Upper lobe of left lung (tissue), 6 donors: ENCODE measurements at regions not wholly inside any gene's neighbourhood (a gene's known extent, or its start where the extent isn't known, plus 50 kb on each side); places are given as distances from the start of the nearest gene placed in this dataset.
A peak's percentile ranks its signal among the peaks of the same experiment; 100 is the strongest.

Experiments used
- ATAC-seq, 2 donors: fragments of 200-7000 bp; cut with Tn5 transposase; one replicate each; pipeline ENCODE4 v1.9.1; 2022; ENCODE audit warnings: mild to moderate bottlenecking in 2 of 2, moderate library complexity in 2 of 2; ENCODE audit not compliant: low FRiP score in 2 of 2
- DNase-seq, 2 donors: peaks; one replicate each; pipeline ENCODE4 v3.0.0-alpha.2; 2019 to 2020
- H3K27ac ChIP-seq, 4 donors: fragments of 200-600 bp; sonication (generic); one replicate each; pipeline ENCODE4 v1.5.1; 2016 to 2019
- H3K27me3 ChIP-seq, 4 donors: fragments of 200-600 bp; sonication (generic); one replicate each; pipeline ENCODE4 v1.5.1; 2017 to 2019
- H3K36me3 ChIP-seq, 4 donors: fragments of 200-600 bp; sonication (generic); one replicate each; pipeline ENCODE4 v1.5.1; 2016 to 2019
- H3K4me1 ChIP-seq, 4 donors: fragments of 200-600 bp; sonication (generic); one replicate each; pipeline ENCODE4 v1.5.1; 2018 to 2019
- H3K4me3 ChIP-seq, 4 donors: fragments of 200-600 bp; sonication (generic); one replicate each; pipeline ENCODE4 v1.5.1; 2017 to 2019; ENCODE audit warnings: mild to moderate bottlenecking in 2 of 4, moderate library complexity in 1 of 4
- H3K9me3 ChIP-seq, 4 donors: fragments of 200-600 bp; sonication (generic); one replicate each; pipeline ENCODE4 v1.5.1; 2018 to 2019
- EP300 ChIP-seq, 4 donors: sonication (generic); formaldehyde crosslinking; IDR thresholded peaks; one replicate each; pipeline ENCODE4 v1.5.1; 2017; ENCODE audit warnings: antibody characterized with exemption in 4 of 4, control low read depth in 2 of 4
- POLR2A ChIP-seq, 4 donors: fragments of 450-650 bp; IDR thresholded peaks; one replicate each; pipeline ENCODE4 v1.5.1; 2016 to 2017; ENCODE audit warnings: antibody characterized with exemption in 4 of 4, mild to moderate bottlenecking in 2 of 4
- POLR2AphosphoS5 ChIP-seq, 2 donors: sonication (generic); formaldehyde crosslinking; IDR thresholded peaks; one replicate each; pipeline ENCODE4 v1.5.1; 2017; ENCODE audit warnings: antibody characterized with exemption in 2 of 2
- WGBS, 2 donors: methylation state at CpG; one replicate each; pipeline ENCODE4 v1.1.5; 2017 to 2018; 5-methylcytosine and 5-hydroxymethylcytosine counted together
- TF ChIP-seq, protein P1 (sequence below), 6 experiments: fragments of 450-650 bp in 4 of 6; fragments of 200-600 bp in 2 of 6; sonication (generic) in 2 of 6; IDR thresholded peaks; one replicate each; pipeline ENCODE4 v1.5.1; 2016 to 2019; ENCODE audit warnings: antibody characterized with exemption in 6 of 6
- donor health status: DM: no; HTN: no; CAD: no; lungs with moderate emphysema.
- donor health status: DM: no; HTN: yes; CAD: no; lungs with severe emphysema.

- H3K27ac ChIP-seq, result no peak overlapping the region
- no peak overlapping the region for H3K4me3 ChIP-seq
- no peak for TF ChIP-seq EP300 (IDR thresholded peaks at IDR 0.05)
- TF ChIP-seq POLR2A (IDR thresholded peaks at IDR 0.05), result no peak
- TF ChIP-seq, protein P1, sequence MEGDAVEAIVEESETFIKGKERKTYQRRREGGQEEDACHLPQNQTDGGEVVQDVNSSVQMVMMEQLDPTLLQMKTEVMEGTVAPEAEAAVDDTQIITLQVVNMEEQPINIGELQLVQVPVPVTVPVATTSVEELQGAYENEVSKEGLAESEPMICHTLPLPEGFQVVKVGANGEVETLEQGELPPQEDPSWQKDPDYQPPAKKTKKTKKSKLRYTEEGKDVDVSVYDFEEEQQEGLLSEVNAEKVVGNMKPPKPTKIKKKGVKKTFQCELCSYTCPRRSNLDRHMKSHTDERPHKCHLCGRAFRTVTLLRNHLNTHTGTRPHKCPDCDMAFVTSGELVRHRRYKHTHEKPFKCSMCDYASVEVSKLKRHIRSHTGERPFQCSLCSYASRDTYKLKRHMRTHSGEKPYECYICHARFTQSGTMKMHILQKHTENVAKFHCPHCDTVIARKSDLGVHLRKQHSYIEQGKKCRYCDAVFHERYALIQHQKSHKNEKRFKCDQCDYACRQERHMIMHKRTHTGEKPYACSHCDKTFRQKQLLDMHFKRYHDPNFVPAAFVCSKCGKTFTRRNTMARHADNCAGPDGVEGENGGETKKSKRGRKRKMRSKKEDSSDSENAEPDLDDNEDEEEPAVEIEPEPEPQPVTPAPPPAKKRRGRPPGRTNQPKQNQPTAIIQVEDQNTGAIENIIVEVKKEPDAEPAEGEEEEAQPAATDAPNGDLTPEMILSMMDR (IDR thresholded peaks at IDR 0.05), result no peak
- TF ChIP-seq POLR2AphosphoS5 (IDR thresholded peaks at IDR 0.05), result no peak
- peak in 1 of 2 donors; percentile 64 for ATAC-seq
- H3K27me3 ChIP-seq, result no peaks in the 10 kb centered on the region
- H3K9me3 ChIP-seq, result no peaks in the 10 kb centered on the region
- no peaks in the 10 kb centered on the region for H3K4me1 ChIP-seq
- 51 to 84% methylated on average over 3 to 5 of the region's 5 CpGs for WGBS, 2 donors
- H3K36me3 ChIP-seq, result no peaks in the 10 kb centered on the region
- no peak for DNase-seq
Measured at GRCh38 chr2:41922177-41922576, 125.6 kb upstream of the PKDCC start.

- TF ChIP-seq POLR2A (IDR thresholded peaks at IDR 0.05) (no peak), EP300 (IDR thresholded peaks at IDR 0.05) (no peak), POLR2AphosphoS5 (IDR thresholded peaks at IDR 0.05) (no peak)
- TF ChIP-seq, protein P1 (IDR thresholded peaks at IDR 0.05), result no peak
- H3K27ac ChIP-seq, result no peak overlapping the region
- H3K27me3 ChIP-seq, result no peaks in the 10 kb centered on the region
- DNase-seq (no peak), ATAC-seq (no peak)
- no peak overlapping the region for H3K4me3 ChIP-seq
- H3K4me1 ChIP-seq, result no peaks in the 10 kb centered on the region
- H3K9me3 ChIP-seq, result no peaks in the 10 kb centered on the region
- no peaks in the 10 kb centered on the region for H3K36me3 ChIP-seq
- 72 to 82% methylated on average over 9 of the region's 9 CpGs for WGBS, 2 donors
Measured at GRCh38 chr2:41923156-41923786, 124.5 kb upstream of the PKDCC start.

DNA sequence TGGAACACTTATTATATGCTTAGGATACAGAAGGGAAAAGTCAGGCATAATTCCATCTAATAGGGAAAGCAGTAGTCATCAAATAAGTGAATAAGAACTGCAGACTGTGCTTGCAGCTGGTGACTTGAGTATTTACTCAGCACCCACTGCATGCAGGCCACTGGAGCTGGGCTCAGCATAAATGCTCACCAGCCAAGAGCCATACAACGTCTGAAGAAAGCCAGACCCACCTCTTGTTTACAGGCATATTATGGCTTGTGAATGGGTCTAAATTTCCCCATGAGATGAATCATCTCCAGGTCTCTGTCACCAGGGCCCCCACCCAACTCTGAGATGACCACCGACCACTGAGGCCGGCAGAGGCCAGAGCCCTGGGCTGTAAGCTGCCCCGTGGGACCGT lies 123.8 kb upstream of the PKDCC start:
- Histone ChIP-seq H3K9me3 (no peaks in the 10 kb centered on the region), H3K4me3 (no peak overlapping the region), H3K27ac (no peak overlapping the region), H3K36me3 (no peaks in the 10 kb centered on the region), H3K4me1 (no peaks in the 10 kb centered on the region), H3K27me3 (no peaks in the 10 kb centered on the region)
- DNase-seq (no peak), ATAC-seq (no peak)
- WGBS, 2 donors, result 66 to 90% methylated on average over 3 to 5 of the region's 5 CpGs
- TF ChIP-seq, protein P1 (IDR thresholded peaks at IDR 0.05), result no peak
- TF ChIP-seq POLR2AphosphoS5 (IDR thresholded peaks at IDR 0.05) (no peak), EP300 (IDR thresholded peaks at IDR 0.05) (no peak), POLR2A (IDR thresholded peaks at IDR 0.05) (no peak)

DNA sequence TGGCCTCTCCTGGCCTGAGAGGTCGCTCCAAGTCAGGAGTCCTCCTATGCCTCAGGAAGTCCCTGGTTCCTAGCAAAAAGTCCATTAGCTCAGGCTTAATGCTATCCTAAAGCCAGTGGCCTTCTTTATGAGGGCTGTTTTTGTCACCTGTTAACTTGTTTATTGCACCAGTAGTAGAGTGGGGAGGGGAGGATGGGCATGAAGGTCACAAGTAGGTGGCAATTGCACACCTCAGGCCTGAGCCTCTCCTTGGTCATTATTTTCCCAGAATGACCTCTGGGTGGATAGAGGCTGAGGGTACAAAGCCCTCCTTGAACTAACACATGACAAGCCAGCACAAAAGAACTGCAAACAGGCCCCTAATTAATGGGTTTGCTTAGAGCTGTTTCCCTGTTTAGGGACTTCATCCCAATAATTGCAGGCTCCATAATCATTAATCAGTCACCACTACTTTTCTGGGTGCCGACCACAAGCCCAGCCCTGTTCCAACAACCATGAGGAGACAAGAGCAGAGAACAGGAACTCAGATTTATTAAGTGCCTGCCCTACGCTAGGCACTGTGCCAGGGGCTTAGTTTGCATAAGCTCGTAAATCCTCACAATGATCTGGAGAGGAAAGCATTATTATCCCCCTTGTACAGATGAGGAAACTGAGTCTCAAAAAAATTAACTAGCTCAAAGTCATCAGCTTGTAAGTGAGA lies 123.0 kb upstream of the PKDCC start:
- no peak overlapping the region for H3K27ac ChIP-seq
- H3K36me3 ChIP-seq, result no peaks in the 10 kb centered on the region
- H3K4me3 ChIP-seq, result no peak overlapping the region
- WGBS, 2 donors, result 64 to 72% methylated on average over 4 of the region's 4 CpGs
- no peaks in the 10 kb centered on the region for H3K27me3 ChIP-seq
- no peak for TF ChIP-seq POLR2AphosphoS5 (IDR thresholded peaks at IDR 0.05)
- TF ChIP-seq POLR2A (IDR thresholded peaks at IDR 0.05), result no peak
- TF ChIP-seq, protein P1 (IDR thresholded peaks at IDR 0.05), result no peak
- no peak for TF ChIP-seq EP300 (IDR thresholded peaks at IDR 0.05)
- DNase-seq (no peak), ATAC-seq (no peak)
- H3K9me3 ChIP-seq, result no peaks in the 10 kb centered on the region
- H3K4me1 ChIP-seq, result no peaks in the 10 kb centered on the region

DNA sequence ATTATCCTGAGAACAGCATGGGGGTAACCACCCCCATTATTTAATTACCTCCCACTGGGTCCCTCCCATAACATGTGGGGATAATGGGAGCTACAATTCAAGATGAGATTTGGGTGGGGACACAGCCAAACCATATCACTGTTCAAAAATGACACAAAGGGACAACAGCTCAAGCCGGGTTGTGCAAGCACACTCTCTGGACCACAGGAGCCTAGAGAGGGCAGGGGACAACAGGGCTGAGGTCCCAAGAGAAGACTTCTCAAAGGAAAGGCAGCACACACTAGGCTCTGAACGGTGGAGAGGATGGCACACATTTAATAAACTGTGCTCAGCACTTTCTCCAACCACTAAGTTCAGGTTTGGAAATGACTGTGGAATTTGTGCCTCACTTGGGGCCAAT lies 122.1 kb upstream of the PKDCC start:
- no peak for ATAC-seq
- Histone ChIP-seq H3K36me3 (no peaks in the 10 kb centered on the region), H3K27me3 (no peaks in the 10 kb centered on the region), H3K4me1 (no peaks in the 10 kb centered on the region), H3K9me3 (no peaks in the 10 kb centered on the region), H3K4me3 (no peak overlapping the region), H3K27ac (no peak overlapping the region)
- no peak for DNase-seq
- WGBS, 2 donors, result 87 to 95% methylated on average over 2 of the region's 2 CpGs
- TF ChIP-seq, protein P1 (IDR thresholded peaks at IDR 0.05), result no peak
- TF ChIP-seq POLR2A (IDR thresholded peaks at IDR 0.05), result no peak
- no peak for TF ChIP-seq EP300 (IDR thresholded peaks at IDR 0.05)
